GM23248 (cell line): ENCODE measurements at regions not wholly inside any gene's neighbourhood (a gene's known extent, or its start where the extent isn't known, plus 50 kb on each side); places are given as distances from the start of the nearest gene placed in this dataset.

Experiments used
- DNase-seq: peaks from one replicate; pipeline ENCODE4 v3.0.0-alpha.2; 2015
- H2AFZ ChIP-seq: fragments of 200-600 bp; sonication (generic); 2 replicates; pipeline ENCODE4 v1.6.1; 2016; ENCODE audit warnings: antibody characterized with exemption
- H3F3A ChIP-seq: fragments of 200-600 bp; sonication (generic); 2 replicates; pipeline ENCODE4 v1.6.1; 2016; ENCODE audit warnings: mild to moderate bottlenecking, antibody characterized with exemption, mixed run types; ENCODE audit not compliant: insufficient read depth
- H3K27ac ChIP-seq: fragments of 200-600 bp; sonication (generic); 2 replicates; pipeline ENCODE4 v1.5.1; 2016; ENCODE audit warnings: mild to moderate bottlenecking
- H3K27me3 ChIP-seq: fragments of 200-600 bp; sonication (generic); replicated peaks from 2 replicates; pipeline ENCODE4 v1.6.1; 2016; ENCODE audit warnings: mild to moderate bottlenecking; ENCODE audit not compliant: insufficient read depth
- H3K36me3 ChIP-seq: fragments of 200-600 bp; sonication (generic); 2 replicates; pipeline ENCODE4 v1.6.1; 2016; ENCODE audit warnings: low read depth, mild to moderate bottlenecking
- H3K4me1 ChIP-seq: fragments of 200-600 bp; sonication (generic); 2 replicates; pipeline ENCODE4 v1.6.1; 2016; ENCODE audit warnings: mild to moderate bottlenecking; ENCODE audit not compliant: insufficient read depth
- H3K4me2 ChIP-seq: fragments of 200-600 bp; sonication (generic); one replicate; pipeline ENCODE4 v1.6.1; 2016; ENCODE audit warnings: mild to moderate bottlenecking; ENCODE audit not compliant: unreplicated experiment
- H3K4me3 ChIP-seq: fragments of 200-600 bp; sonication (generic); 2 replicates; pipeline ENCODE4 v1.5.1; 2016; ENCODE audit warnings: mild to moderate bottlenecking
- H3K79me2 ChIP-seq: fragments of 200-600 bp; sonication (generic); 2 replicates; pipeline ENCODE4 v1.6.1; 2016; ENCODE audit warnings: mild to moderate bottlenecking; ENCODE audit not compliant: insufficient read depth
- H3K9ac ChIP-seq: fragments of 200-600 bp; sonication (generic); 2 replicates; pipeline ENCODE4 v1.6.1; 2016; ENCODE audit warnings: mild to moderate bottlenecking
- H3K9me2 ChIP-seq: fragments of 200-600 bp; sonication (generic); 2 replicates; pipeline ENCODE4 v1.6.1; 2016; ENCODE audit warnings: mixed run types, mild to moderate bottlenecking, moderate library complexity; ENCODE audit not compliant: insufficient read depth
- H3K9me3 ChIP-seq: fragments of 200-600 bp; sonication (generic); one replicate; pipeline ENCODE4 v1.6.1; 2017; ENCODE audit warnings: low read depth
- H4K20me1 ChIP-seq: fragments of 200-600 bp; sonication (generic); 2 replicates; pipeline ENCODE4 v1.6.0; 2016; ENCODE audit not compliant: insufficient read depth
- EZH2 ChIP-seq: fragments of 200-600 bp; sonication (generic); IDR thresholded peaks from 2 replicates; pipeline ENCODE4 v1.6.1; 2018; ENCODE audit warnings: antibody characterized with exemption, mild to moderate bottlenecking; ENCODE audit not compliant: insufficient read depth, poor library complexity, severe bottlenecking
- EZH2phosphoT487 ChIP-seq: fragments of 200-600 bp; sonication (generic); IDR thresholded peaks from 2 replicates; pipeline ENCODE4 v1.6.1; 2018; ENCODE audit warnings: antibody characterized with exemption, moderate library complexity, mild to moderate bottlenecking, low read depth; ENCODE audit not compliant: insufficient read depth
- WGBS, 2 experiments: methylation state at CpG; one replicate each; pipeline ENCODE4 v1.1.6; 2015 to 2017; ENCODE audit warnings: low lambda C conversion rate in 2 of 2, low coverage in 1 of 2; ENCODE audit errors: missing lambda C conversion rate in 2 of 2; 5-methylcytosine and 5-hydroxymethylcytosine counted together
- in situ Hi-C: fragments of 300-500 bp; cut with MboI; formaldehyde crosslinking; loops from 2 replicates; pipeline ENCODE4 v1.15.0; 2020

GRCh38 chr20:8981482-8981881 is 87.4 kb upstream of the PLCB4 start:
- Histone ChIP-seq H3K4me1 (no peaks in the 10 kb centered on the region), H2AFZ (no peak overlapping the region), H3K36me3 (no peaks in the 10 kb centered on the region), H4K20me1 (no peaks in the 10 kb centered on the region), H3K9me2 (peaks cover 3% of the 10 kb centered on the region; the same call in 1 of the 2 replicates), H3K4me3 (no peak overlapping the region), H3K27me3 (no peaks in the 10 kb centered on the region), H3K9me3 (no peaks in the 10 kb centered on the region), H3F3A (no peaks in the 10 kb centered on the region), H3K79me2 (no peaks in the 10 kb centered on the region), H3K4me2 (no peak overlapping the region), H3K9ac (no peak overlapping the region), H3K27ac (no peak overlapping the region)
- 86 to 88% methylated on average over 5 of the region's 5 CpGs for WGBS, 2 experiments
- no peak for DNase-seq
- TF ChIP-seq EZH2phosphoT487 (no peak), EZH2 (no peak)
- in situ Hi-C loops = no loop called here

DNA sequence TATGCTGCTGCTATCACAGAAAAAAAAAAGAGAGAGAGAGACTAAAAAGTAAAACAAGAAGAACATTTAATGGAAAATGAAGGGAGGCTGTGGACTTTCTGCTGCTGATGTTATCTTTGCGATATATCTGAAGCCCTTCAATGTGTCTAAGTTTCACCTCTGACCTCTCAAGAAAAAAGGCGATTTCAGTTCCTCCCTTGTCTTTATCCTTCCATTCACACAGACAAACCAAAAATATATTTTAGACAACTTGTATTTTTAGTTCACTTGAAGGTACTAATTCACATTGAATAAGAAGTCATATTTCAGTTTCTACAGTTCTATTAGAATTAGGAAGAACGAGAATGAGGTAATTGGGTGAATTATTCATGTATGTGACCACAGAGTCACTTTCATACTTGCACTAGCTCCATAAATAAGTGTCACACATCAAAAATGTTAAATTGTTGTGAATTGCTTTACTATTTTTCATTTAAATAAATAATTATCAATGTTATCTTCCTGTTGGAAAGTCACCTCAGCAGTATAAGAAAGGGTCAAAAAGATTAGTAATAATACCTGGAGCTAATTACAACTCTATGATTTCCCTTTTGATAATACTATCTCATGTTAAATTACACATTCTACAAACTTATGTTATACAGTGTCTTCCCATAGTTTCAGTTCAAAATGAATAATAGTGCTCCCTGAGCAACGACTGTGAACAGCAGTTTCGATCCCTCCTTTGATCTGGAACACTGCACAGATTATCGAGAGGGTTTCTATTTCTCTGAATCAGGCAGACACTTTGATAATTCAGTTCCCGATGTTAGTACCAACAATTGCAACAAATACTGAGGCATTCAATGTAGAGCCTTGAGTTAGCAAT is 85.2 kb upstream of the PLCB4 start:
- Histone ChIP-seq H3F3A (no peaks in the 10 kb centered on the region), H3K4me3 (no peak overlapping the region), H2AFZ (no peak overlapping the region), H3K79me2 (no peaks in the 10 kb centered on the region), H3K4me1 (no peaks in the 10 kb centered on the region), H3K27me3 (no peaks in the 10 kb centered on the region), H3K4me2 (no peak overlapping the region), H4K20me1 (no peaks in the 10 kb centered on the region), H3K36me3 (no peaks in the 10 kb centered on the region), H3K9me3 (no peaks in the 10 kb centered on the region), H3K9ac (no peak overlapping the region), H3K27ac (no peak overlapping the region), H3K9me2 (peaks cover 3% of the 10 kb centered on the region; the same call in 1 of the 2 replicates)
- WGBS, 2 experiments = 90 to 96% methylated on average over 7 of the region's 7 CpGs
- TF ChIP-seq EZH2 (no peak), EZH2phosphoT487 (no peak)
- in situ Hi-C loops = no loop called here
- no peak for DNase-seq

GRCh38 chr20:8986631-8987030 is 82.3 kb upstream of the PLCB4 start:
- H3K9ac ChIP-seq = no peak overlapping the region
- H4K20me1 ChIP-seq = no peaks in the 10 kb centered on the region
- DNase-seq = no peak
- no peaks in the 10 kb centered on the region for H3K27me3 ChIP-seq
- no peak overlapping the region for H3K4me2 ChIP-seq
- TF ChIP-seq EZH2 (no peak), EZH2phosphoT487 (no peak)
- no peak overlapping the region for H2AFZ ChIP-seq
- peaks cover 3% of the 10 kb centered on the region; the same call in 1 of the 2 replicates for H3K9me2 ChIP-seq
- H3K79me2 ChIP-seq = no peaks in the 10 kb centered on the region
- no peak overlapping the region for H3K4me3 ChIP-seq
- no peak overlapping the region for H3K27ac ChIP-seq
- H3K36me3 ChIP-seq = no peaks in the 10 kb centered on the region
- in situ Hi-C loops = no loop called here
- no peaks in the 10 kb centered on the region for H3K4me1 ChIP-seq
- no peaks in the 10 kb centered on the region for H3K9me3 ChIP-seq
- WGBS, 2 experiments = 78 to 82% methylated on average over 2 of the region's 2 CpGs
- H3F3A ChIP-seq = no peaks in the 10 kb centered on the region

DNA sequence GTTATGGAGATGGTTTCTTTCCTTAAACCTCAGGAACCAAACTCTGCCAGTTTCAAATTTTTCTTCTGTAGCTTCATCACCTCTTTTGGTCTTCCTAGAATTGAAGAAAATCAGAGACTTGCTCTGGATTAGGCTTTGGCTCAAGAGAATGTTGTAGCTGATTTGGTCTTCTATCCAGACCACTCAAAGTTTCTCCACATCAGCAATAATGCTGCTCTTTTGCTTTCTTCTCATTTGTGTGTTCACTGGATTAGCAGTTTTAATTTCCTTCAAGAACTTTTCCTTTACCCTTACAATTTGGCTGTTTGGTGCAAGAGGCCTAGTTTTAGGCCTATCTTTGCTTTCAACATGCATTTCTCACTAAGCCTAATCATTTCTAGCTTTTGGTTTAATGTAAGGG is 78.1 kb upstream of the PLCB4 start:
- Histone ChIP-seq H3K9me2 (no peaks in the 10 kb centered on the region), H3K9me3 (no peaks in the 10 kb centered on the region), H3K9ac (no peak overlapping the region), H4K20me1 (no peaks in the 10 kb centered on the region), H3K36me3 (no peaks in the 10 kb centered on the region), H3F3A (no peaks in the 10 kb centered on the region), H3K27me3 (no peaks in the 10 kb centered on the region), H3K4me2 (no peak overlapping the region), H3K27ac (no peak overlapping the region), H3K79me2 (no peaks in the 10 kb centered on the region), H2AFZ (no peak overlapping the region), H3K4me3 (no peak overlapping the region), H3K4me1 (no peaks in the 10 kb centered on the region)
- in situ Hi-C loops = no loop called here
- DNase-seq = no peak
- no peak for TF ChIP-seq EZH2
- TF ChIP-seq EZH2phosphoT487 = no peak
